OCI-LY7 (cell line): ENCODE measurements at regions not wholly inside any gene's neighbourhood (a gene's known extent, or its start where the extent isn't known, plus 50 kb on each side); places are given as distances from the start of the nearest gene placed in this dataset.

Experiments used
- EZH2phosphoT487 ChIP-seq: fragments of 200-600 bp; sonication (generic); IDR thresholded peaks from 2 replicates; pipeline ENCODE4 v1.6.1; 2018; ENCODE audit warnings: low read depth, borderline replicate concordance, mild to moderate bottlenecking, mixed run types, antibody characterized with exemption, low read length, moderate library complexity, mixed read lengths
- TF ChIP-seq, protein P1 (sequence below): fragments of 200-600 bp; sonication (generic); conservative IDR thresholded peaks from 2 replicates; pipeline ENCODE4 v1.5.1; 2014; ENCODE audit warnings: mild to moderate bottlenecking, antibody characterized with exemption, low read length, moderate library complexity, mixed read lengths

GRCh38 chr18:73045037-73045436, 177.2 kb upstream of the NETO1 start:
- TF ChIP-seq, protein P1, sequence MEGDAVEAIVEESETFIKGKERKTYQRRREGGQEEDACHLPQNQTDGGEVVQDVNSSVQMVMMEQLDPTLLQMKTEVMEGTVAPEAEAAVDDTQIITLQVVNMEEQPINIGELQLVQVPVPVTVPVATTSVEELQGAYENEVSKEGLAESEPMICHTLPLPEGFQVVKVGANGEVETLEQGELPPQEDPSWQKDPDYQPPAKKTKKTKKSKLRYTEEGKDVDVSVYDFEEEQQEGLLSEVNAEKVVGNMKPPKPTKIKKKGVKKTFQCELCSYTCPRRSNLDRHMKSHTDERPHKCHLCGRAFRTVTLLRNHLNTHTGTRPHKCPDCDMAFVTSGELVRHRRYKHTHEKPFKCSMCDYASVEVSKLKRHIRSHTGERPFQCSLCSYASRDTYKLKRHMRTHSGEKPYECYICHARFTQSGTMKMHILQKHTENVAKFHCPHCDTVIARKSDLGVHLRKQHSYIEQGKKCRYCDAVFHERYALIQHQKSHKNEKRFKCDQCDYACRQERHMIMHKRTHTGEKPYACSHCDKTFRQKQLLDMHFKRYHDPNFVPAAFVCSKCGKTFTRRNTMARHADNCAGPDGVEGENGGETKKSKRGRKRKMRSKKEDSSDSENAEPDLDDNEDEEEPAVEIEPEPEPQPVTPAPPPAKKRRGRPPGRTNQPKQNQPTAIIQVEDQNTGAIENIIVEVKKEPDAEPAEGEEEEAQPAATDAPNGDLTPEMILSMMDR, result no peak
- no peak for TF ChIP-seq EZH2phosphoT487
